NAMALWA (cell line): ENCODE measurements at regions not wholly inside any gene's neighbourhood (a gene's known extent, or its start where the extent isn't known, plus 50 kb on each side); places are given as distances from the start of the nearest gene placed in this dataset.
A peak's percentile ranks its signal among the peaks of the same experiment; 100 is the strongest.

Experiments
- DNase-seq: peaks from one replicate; pipeline ENCODE4 v3.0.0-alpha.2; 2015; ENCODE audit warnings: low spot score

- DNase-seq, result no peak
Measured at GRCh38 chr7:98565103-98565502, 52.0 kb upstream of the NPTX2 start.

GRCh38 chr7:98562871-98563495 is 54.1 kb upstream of the NPTX2 start:
- DNase-seq, result no peak

- no peak for DNase-seq
Measured at GRCh38 chr7:98562381-98562823, 54.7 kb upstream of the NPTX2 start.

- peak; percentile 79 for DNase-seq
Measured at GRCh38 chr7:98559958-98560357, 57.1 kb upstream of the NPTX2 start.

GRCh38 chr7:98559219-98559618 is 57.9 kb upstream of the NPTX2 start:
- no peak for DNase-seq

- DNase-seq, result no peak
Measured at GRCh38 chr7:98557538-98558031, 59.5 kb upstream of the NPTX2 start.

- DNase-seq, result no peak
Measured at GRCh38 chr7:98556288-98556687, 60.8 kb upstream of the NPTX2 start.

- DNase-seq, result no peak
Measured at GRCh38 chr7:98555403-98555802, 61.7 kb upstream of the NPTX2 start.

GRCh38 chr7:98553666-98554065 is 63.4 kb upstream of the NPTX2 start:
- DNase-seq, result no peak

- DNase-seq, result no peak
Measured at GRCh38 chr7:98551611-98552273, 65.3 kb upstream of the NPTX2 start.

GRCh38 chr7:98548971-98549370 is 68.1 kb upstream of the NPTX2 start:
- DNase-seq, result peak; percentile 37

- DNase-seq, result no peak
Measured at GRCh38 chr7:98548370-98548769, 68.7 kb upstream of the NPTX2 start.

GRCh38 chr7:98541101-98541500 is 76.0 kb upstream of the NPTX2 start:
- DNase-seq, result no peak

GRCh38 chr7:98539865-98540264 is 77.2 kb upstream of the NPTX2 start:
- no peak for DNase-seq

- DNase-seq, result no peak
Measured at GRCh38 chr7:98536803-98537202, 80.3 kb upstream of the NPTX2 start.

- no peak for DNase-seq
Measured at GRCh38 chr7:98534493-98534892, 82.6 kb upstream of the NPTX2 start.

GRCh38 chr7:98531717-98532116 is 85.4 kb upstream of the NPTX2 start:
- peak; percentile 23 for DNase-seq

- DNase-seq, result no peak
Measured at GRCh38 chr7:98528079-98528478, 89.0 kb upstream of the NPTX2 start.

- DNase-seq, result no peak
Measured at GRCh38 chr7:98526059-98526458, 91.0 kb upstream of the NPTX2 start.

- no peak for DNase-seq
Measured at GRCh38 chr7:98521089-98521692, 95.9 kb upstream of the NPTX2 start.

GRCh38 chr7:98520356-98520951 is 96.6 kb upstream of the NPTX2 start:
- DNase-seq, result peak; percentile 89

- DNase-seq, result no peak
Measured at GRCh38 chr7:98518159-98518947, 98.7 kb upstream of the NPTX2 start.
